Mesothelial cell of epicardium (in vitro differentiated cells): ENCODE measurements at regions not wholly inside any gene's neighbourhood (a gene's known extent, or its start where the extent isn't known, plus 50 kb on each side); places are given as distances from the start of the nearest gene placed in this dataset.

Experiments used
- DNase-seq, 2 experiments: peaks; one replicate each; pipeline ENCODE4 v3.0.0; 2021; ENCODE audit warnings: low spot score in 2 of 2; ENCODE audit not compliant: unreplicated experiment in 2 of 2
- H3K27ac Mint-ChIP-seq: 2 replicates; pipeline ENCODE4 v1.8.0; 2021; ENCODE audit warnings: mixed read lengths
- H3K27me3 Mint-ChIP-seq: 2 replicates; pipeline ENCODE4 v1.8.0; 2021; ENCODE audit warnings: low read depth, mixed read lengths
- H3K36me3 Mint-ChIP-seq: 2 replicates; pipeline ENCODE4 v1.8.0; 2021; ENCODE audit warnings: mixed read lengths
- H3K4me1 Mint-ChIP-seq: 2 replicates; pipeline ENCODE4 v1.8.0; 2021; ENCODE audit warnings: mixed read lengths
- H3K4me3 Mint-ChIP-seq: 2 replicates; pipeline ENCODE4 v1.8.0; 2021; ENCODE audit warnings: mild to moderate bottlenecking, moderate library complexity, mixed read lengths
- H3K9me3 Mint-ChIP-seq: 2 replicates; pipeline ENCODE4 v1.8.0; 2021; ENCODE audit warnings: mixed read lengths
- TF ChIP-seq, protein P1 (sequence below): fragments of 200-600 bp; sonication (generic); IDR thresholded peaks from one replicate; pipeline ENCODE4 v1.5.0; 2021; ENCODE audit warnings: antibody characterized with exemption; ENCODE audit not compliant: unreplicated experiment

DNA sequence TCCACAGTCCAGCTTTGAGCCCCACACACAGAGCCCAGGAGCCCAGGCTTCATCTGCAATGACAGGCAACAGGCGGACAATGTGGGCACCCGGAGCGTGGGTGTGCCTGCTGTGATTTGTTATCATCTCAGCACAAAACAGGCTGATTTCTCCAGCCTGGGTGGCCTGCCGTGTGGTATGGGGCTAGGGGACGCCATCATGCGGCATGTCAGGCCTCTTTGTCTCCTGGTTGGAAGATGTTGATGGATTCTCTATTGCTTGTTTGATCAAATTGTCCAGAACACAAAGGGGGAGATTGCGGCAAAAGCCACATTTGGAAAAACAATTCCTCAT, 147.1 kb downstream of the KIF26A start:
- no peak overlapping the region for H3K27ac Mint-ChIP-seq
- H3K4me1 Mint-ChIP-seq: no peaks in the 10 kb centered on the region
- DNase-seq: no peak
- H3K27me3 Mint-ChIP-seq: peaks cover 4% of the 10 kb centered on the region
- H3K36me3 Mint-ChIP-seq: no peaks in the 10 kb centered on the region
- H3K4me3 Mint-ChIP-seq: no peak overlapping the region
- no peaks in the 10 kb centered on the region for H3K9me3 Mint-ChIP-seq
- TF ChIP-seq, protein P1, sequence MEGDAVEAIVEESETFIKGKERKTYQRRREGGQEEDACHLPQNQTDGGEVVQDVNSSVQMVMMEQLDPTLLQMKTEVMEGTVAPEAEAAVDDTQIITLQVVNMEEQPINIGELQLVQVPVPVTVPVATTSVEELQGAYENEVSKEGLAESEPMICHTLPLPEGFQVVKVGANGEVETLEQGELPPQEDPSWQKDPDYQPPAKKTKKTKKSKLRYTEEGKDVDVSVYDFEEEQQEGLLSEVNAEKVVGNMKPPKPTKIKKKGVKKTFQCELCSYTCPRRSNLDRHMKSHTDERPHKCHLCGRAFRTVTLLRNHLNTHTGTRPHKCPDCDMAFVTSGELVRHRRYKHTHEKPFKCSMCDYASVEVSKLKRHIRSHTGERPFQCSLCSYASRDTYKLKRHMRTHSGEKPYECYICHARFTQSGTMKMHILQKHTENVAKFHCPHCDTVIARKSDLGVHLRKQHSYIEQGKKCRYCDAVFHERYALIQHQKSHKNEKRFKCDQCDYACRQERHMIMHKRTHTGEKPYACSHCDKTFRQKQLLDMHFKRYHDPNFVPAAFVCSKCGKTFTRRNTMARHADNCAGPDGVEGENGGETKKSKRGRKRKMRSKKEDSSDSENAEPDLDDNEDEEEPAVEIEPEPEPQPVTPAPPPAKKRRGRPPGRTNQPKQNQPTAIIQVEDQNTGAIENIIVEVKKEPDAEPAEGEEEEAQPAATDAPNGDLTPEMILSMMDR: no peak

DNA sequence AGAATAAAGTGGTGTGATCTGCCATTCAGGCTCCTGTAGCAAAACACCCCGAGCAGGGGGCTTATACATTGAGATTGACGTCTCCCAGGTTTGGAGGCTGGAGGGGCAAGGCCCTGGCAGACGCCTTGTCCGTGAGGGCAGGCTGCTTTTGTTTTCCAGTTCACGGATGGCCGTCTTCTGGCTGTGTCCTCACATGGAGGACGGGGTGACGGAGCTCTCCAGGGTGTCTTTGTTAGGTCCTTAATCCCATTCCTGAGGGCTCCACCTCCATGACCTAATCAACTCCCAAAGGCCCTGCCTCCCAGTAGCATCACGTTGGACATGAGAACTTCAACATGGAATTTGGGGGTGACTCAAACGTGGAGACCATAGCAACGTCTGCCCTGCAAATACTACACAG, 147.7 kb downstream of the KIF26A start:
- no peak overlapping the region for H3K4me3 Mint-ChIP-seq
- DNase-seq: no peak
- no peaks in the 10 kb centered on the region for H3K9me3 Mint-ChIP-seq
- H3K27ac Mint-ChIP-seq: no peak overlapping the region
- no peaks in the 10 kb centered on the region for H3K36me3 Mint-ChIP-seq
- no peaks in the 10 kb centered on the region for H3K4me1 Mint-ChIP-seq
- TF ChIP-seq, protein P1: no peak
- H3K27me3 Mint-ChIP-seq: peaks cover 9% of the 10 kb centered on the region

DNA sequence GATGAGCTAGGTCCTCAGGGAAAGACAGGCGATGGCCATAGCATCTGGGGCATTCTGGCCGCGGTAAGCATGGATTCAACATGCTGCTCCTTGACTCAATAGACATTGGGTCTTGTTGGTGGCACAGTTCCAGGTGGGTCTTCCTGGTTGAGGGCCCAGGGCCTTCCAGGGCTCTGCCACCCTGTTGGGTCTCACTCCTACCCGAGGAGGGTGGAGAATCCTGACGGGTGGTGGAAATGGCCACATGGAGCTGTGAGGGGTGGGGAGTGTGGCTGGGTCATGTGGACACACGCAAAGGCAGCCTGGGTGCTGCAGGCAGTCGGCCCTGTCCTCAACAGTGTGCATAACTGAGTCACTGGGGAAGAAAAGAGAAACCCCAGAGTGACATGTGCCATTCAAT, 148.1 kb downstream of the KIF26A start:
- H3K36me3 Mint-ChIP-seq: no peaks in the 10 kb centered on the region

DNA sequence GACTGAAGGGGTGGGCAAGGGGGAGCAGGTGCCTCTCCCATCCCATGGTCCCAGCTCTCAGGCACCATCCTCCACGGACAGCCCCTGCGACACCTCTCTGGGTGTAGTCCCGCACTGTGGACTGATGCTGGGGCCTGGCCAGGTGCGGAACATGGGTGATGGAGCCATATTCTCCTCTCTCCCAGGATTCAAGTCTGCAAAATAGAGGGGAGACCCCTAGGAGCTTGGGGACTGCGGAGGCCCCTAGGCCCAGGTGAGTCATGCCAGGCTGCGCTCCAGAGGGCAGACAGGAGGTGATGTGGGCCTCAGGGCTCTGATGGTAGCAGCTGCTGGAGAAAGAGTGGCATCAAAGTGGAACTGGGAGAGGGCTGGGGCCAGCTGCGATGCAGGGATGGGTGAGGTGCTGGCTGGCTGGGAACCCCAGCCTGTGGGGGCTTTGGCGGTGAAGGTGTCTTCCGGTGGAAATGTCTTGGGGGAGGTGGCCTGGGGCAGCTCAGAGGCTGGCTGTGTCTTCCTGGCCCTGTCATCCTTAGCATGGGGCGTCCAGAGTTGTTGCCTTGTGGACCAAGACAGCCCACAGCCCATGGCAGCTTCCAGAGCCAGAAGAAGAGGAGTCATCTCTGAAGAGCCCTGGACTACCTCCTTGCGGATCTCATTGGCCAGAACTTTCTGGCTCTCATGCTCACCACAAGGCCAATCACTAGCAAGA, 149.1 kb downstream of the KIF26A start:
- H3K4me1 Mint-ChIP-seq: peaks cover 4% of the 10 kb centered on the region
- TF ChIP-seq, protein P1: no peak
- DNase-seq: no peak

More for the DNA sequence above, 148.1 kb downstream of the KIF26A start:
- H3K9me3 Mint-ChIP-seq: no peaks in the 10 kb centered on the region
- TF ChIP-seq, protein P1: no peak
- DNase-seq: no peak
- peaks cover 11% of the 10 kb centered on the region for H3K27me3 Mint-ChIP-seq
- H3K4me1 Mint-ChIP-seq: peaks cover 2% of the 10 kb centered on the region
- no peak overlapping the region for H3K27ac Mint-ChIP-seq
- no peak overlapping the region for H3K4me3 Mint-ChIP-seq

DNA sequence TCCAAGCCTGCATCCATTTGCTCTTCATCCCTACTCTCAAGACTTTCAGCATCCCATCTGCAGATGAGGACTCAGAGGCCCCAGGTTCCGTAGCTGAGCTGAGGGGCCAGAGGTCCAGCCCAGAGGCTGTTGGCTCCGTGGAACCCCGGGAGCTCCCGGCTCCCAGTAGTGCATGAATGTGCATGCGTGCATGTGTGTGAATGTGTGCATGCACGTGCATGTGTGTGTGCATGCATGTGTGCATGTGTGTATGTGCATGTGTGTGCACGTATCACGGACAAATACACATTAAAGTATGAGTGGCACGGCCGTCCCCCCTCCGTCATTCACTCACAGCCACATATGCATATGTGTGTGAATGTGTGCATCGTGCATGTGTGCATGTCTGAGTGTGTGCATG, 149.9 kb downstream of the KIF26A start:
- Mint-ChIP-seq H3K27me3 (peaks cover 11% of the 10 kb centered on the region), H3K36me3 (no peaks in the 10 kb centered on the region), H3K4me1 (peaks cover 4% of the 10 kb centered on the region), H3K27ac (no peak overlapping the region), H3K9me3 (no peaks in the 10 kb centered on the region), H3K4me3 (no peak overlapping the region)
- TF ChIP-seq, protein P1: no peak
- no peak for DNase-seq

More for the DNA sequence above, 149.1 kb downstream of the KIF26A start:
- Mint-ChIP-seq H3K4me3 (no peak overlapping the region), H3K36me3 (no peaks in the 10 kb centered on the region), H3K27ac (no peak overlapping the region), H3K27me3 (peaks cover 11% of the 10 kb centered on the region), H3K9me3 (no peaks in the 10 kb centered on the region)
